PC-9 (cell line): ENCODE measurements at regions not wholly inside any gene's neighbourhood (a gene's known extent, or its start where the extent isn't known, plus 50 kb on each side); places are given as distances from the start of the nearest gene placed in this dataset.

ENCODE experiments used
- BruUV-seq: library from RNA; stranded (reverse); fragments of 400-500 nt; replicated peaks from 2 replicates; lab custom pipeline; 2021; lab: Mats Ljungman, UMichigan
- CTCF ChIA-PET: fragments of 300-600 bp; sonication (Branson Sonifier 250); formaldehyde crosslinking; loops from one replicate; lab custom pipeline; 2022; ENCODE audit warnings: antibody characterized with exemption; lab: Charles Lee
- POLR2A ChIA-PET: fragments of 300-600 bp; sonication (Branson Sonifier 250); formaldehyde crosslinking; loops from one replicate; lab custom pipeline; 2022; ENCODE audit warnings: antibody characterized with exemption; ENCODE audit not compliant: unreplicated experiment; lab: Charles Lee
- DNase-seq, 2 experiments: peaks; one replicate each; pipeline versions ENCODE4 v3.0.0 to v3.0.0-alpha.2; 2015 to 2022; ENCODE audit warnings: mixed read lengths in 1 of 2
- H2AFZ ChIP-seq: fragments of 200-600 bp; sonication (generic); 2 replicates; pipeline ENCODE4 v1.8.1; 2017; ENCODE audit warnings: antibody characterized with exemption
- H3F3A ChIP-seq: fragments of 200-600 bp; sonication (generic); 2 replicates; pipeline ENCODE4 v1.8.1; 2017; ENCODE audit warnings: antibody characterized with exemption, mild to moderate bottlenecking, low read depth; ENCODE audit not compliant: insufficient read depth
- H3K27ac ChIP-seq: fragments of 200-600 bp; sonication (generic); 2 replicates; pipeline ENCODE4 v1.6.1; 2016; ENCODE audit warnings: mixed run types
- H3K27me3 ChIP-seq: fragments of 200-600 bp; sonication (generic); 2 replicates; pipeline ENCODE4 v1.6.1; 2016; ENCODE audit warnings: low read depth, mixed run types; ENCODE audit not compliant: insufficient read depth
- H3K36me3 ChIP-seq: fragments of 200-600 bp; sonication (generic); 2 replicates; pipeline ENCODE4 v1.6.1; 2016; ENCODE audit warnings: low read depth, mixed run types
- H3K4me1 ChIP-seq: fragments of 200-600 bp; sonication (generic); replicated peaks from 2 replicates; pipeline ENCODE4 v1.6.1; 2016; ENCODE audit warnings: mixed run types; ENCODE audit not compliant: insufficient read depth
- H3K4me2 ChIP-seq: fragments of 200-600 bp; sonication (generic); 2 replicates; pipeline ENCODE4 v1.6.1; 2017; ENCODE audit warnings: mixed run types
- H3K4me3 ChIP-seq: fragments of 200-600 bp; sonication (generic); 2 replicates; pipeline ENCODE4 v1.6.1; 2016; ENCODE audit warnings: mixed run types
- H3K79me2 ChIP-seq: fragments of 200-600 bp; sonication (generic); 2 replicates; pipeline ENCODE4 v1.6.1; 2017; ENCODE audit warnings: low read depth, mixed run types
- H3K9me2 ChIP-seq: fragments of 200-600 bp; sonication (generic); 2 replicates; pipeline ENCODE4 v1.8.1; 2017; ENCODE audit warnings: mild to moderate bottlenecking; ENCODE audit not compliant: insufficient read depth
- H3K9me3 ChIP-seq: fragments of 200-600 bp; sonication (generic); 2 replicates; pipeline ENCODE4 v1.8.1; 2016; ENCODE audit warnings: low read depth; ENCODE audit not compliant: insufficient read depth
- H4K20me1 ChIP-seq: fragments of 200-600 bp; sonication (generic); 2 replicates; pipeline ENCODE4 v1.8.1; 2017; ENCODE audit not compliant: insufficient read depth
- EZH2 ChIP-seq: fragments of 200-600 bp; sonication (generic); IDR thresholded peaks from 2 replicates; pipeline ENCODE4 v1.8.0; 2017; ENCODE audit warnings: antibody characterized with exemption, low read depth
- intact Hi-C: fragments of 100-400 bp; cut with micrococcal nuclease; formaldehyde crosslinking; loops from one replicate; pipeline ENCODE4 v1.10.0; 2022; ENCODE audit not compliant: unreplicated experiment
- TF ChIP-seq, protein P1 (sequence below): fragments of 200-600 bp; sonication (generic); conservative IDR thresholded peaks from 2 replicates; pipeline ENCODE4 v1.6.1; 2017; ENCODE audit warnings: mixed run types, antibody characterized with exemption, mild to moderate bottlenecking, moderate library complexity

- POLR2A ChIA-PET = no interaction called here
- Histone ChIP-seq H3F3A (no peaks in the 10 kb centered on the region), H3K27me3 (no peaks in the 10 kb centered on the region), H3K4me3 (no peak overlapping the region), H4K20me1 (no peaks in the 10 kb centered on the region), H3K27ac (no peak overlapping the region), H3K4me1 (no peaks in the 10 kb centered on the region), H3K4me2 (no peak overlapping the region), H3K9me2 (no peaks in the 10 kb centered on the region), H3K36me3 (no peaks in the 10 kb centered on the region), H2AFZ (no peak overlapping the region), H3K79me2 (no peaks in the 10 kb centered on the region), H3K9me3 (no peaks in the 10 kb centered on the region)
- intact Hi-C loops = no loop called here
- BruUV-seq = no TSS peak
- no peak for DNase-seq
- CTCF ChIA-PET = no interaction called here
- TF ChIP-seq, protein P1, sequence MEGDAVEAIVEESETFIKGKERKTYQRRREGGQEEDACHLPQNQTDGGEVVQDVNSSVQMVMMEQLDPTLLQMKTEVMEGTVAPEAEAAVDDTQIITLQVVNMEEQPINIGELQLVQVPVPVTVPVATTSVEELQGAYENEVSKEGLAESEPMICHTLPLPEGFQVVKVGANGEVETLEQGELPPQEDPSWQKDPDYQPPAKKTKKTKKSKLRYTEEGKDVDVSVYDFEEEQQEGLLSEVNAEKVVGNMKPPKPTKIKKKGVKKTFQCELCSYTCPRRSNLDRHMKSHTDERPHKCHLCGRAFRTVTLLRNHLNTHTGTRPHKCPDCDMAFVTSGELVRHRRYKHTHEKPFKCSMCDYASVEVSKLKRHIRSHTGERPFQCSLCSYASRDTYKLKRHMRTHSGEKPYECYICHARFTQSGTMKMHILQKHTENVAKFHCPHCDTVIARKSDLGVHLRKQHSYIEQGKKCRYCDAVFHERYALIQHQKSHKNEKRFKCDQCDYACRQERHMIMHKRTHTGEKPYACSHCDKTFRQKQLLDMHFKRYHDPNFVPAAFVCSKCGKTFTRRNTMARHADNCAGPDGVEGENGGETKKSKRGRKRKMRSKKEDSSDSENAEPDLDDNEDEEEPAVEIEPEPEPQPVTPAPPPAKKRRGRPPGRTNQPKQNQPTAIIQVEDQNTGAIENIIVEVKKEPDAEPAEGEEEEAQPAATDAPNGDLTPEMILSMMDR = no peak
- no peak for TF ChIP-seq EZH2
These were observed 78.9 kb upstream of the STAM2 start for GRCh38 chr2:152254486-152254885.

DNA sequence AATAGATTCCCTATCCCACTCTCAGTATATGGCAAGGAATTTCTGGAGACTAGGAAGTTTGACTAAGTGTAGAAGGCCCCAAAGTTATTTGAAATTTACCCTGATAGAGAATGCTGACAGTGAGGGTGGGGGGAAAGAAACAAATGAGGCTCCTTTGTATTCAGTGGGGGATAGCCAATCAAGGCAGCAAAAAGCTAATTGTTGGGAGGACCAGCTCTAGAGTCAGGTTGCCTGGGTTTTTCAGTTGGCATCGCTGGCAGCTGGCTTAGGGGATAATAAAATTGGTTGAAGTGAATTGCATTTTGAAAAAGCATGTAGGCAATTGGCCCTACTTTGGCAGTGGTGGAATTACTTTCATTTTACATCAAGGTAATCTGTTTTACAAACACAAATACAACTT, 79.4 kb upstream of the STAM2 start:
- H4K20me1 ChIP-seq = no peaks in the 10 kb centered on the region
- H3K36me3 ChIP-seq = no peaks in the 10 kb centered on the region
- no peaks in the 10 kb centered on the region for H3K9me3 ChIP-seq
- H3K4me2 ChIP-seq = no peak overlapping the region
- no peaks in the 10 kb centered on the region for H3K79me2 ChIP-seq
- intact Hi-C loops = no loop called here
- H3K27me3 ChIP-seq = no peaks in the 10 kb centered on the region
- H3F3A ChIP-seq = no peaks in the 10 kb centered on the region
- H3K4me1 ChIP-seq = no peaks in the 10 kb centered on the region
- POLR2A ChIA-PET = no interaction called here
- no peaks in the 10 kb centered on the region for H3K9me2 ChIP-seq
- DNase-seq = no peak
- no peak overlapping the region for H2AFZ ChIP-seq
- no peak for TF ChIP-seq EZH2
- TF ChIP-seq, protein P1 = no peak
- BruUV-seq = no TSS peak
- no peak overlapping the region for H3K27ac ChIP-seq
- no peak overlapping the region for H3K4me3 ChIP-seq
- CTCF ChIA-PET = no interaction called here

DNA sequence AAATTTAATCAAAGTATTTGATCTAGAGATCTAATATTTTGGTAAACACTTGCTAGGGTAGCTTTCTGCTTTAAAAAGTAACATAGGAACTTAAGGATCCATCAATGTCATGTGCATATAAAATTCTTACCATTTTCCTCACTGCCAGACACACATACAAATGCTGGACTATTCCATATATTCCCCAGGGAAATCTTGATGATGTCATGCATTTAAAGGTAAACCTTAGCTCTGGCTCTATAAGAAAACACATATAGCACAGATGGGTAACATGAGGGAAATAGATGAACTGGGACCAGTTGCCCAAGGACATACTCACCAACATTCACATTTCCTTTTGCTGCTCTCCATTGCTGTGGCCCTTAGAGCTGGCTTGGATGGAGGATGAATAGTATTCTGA, 79.1 kb upstream of the FMNL2 start:
- H3K4me1 ChIP-seq = no peaks in the 10 kb centered on the region
- ChIA-PET CTCF (no interaction called here), POLR2A (interaction anchor here (0.6 kb wide), 1 partner anchor 23 kb away, joined by 6 read pairs; no protein-coding TSS in a partner anchor)
- H3K27me3 ChIP-seq = no peaks in the 10 kb centered on the region
- H3F3A ChIP-seq = no peaks in the 10 kb centered on the region
- H3K27ac ChIP-seq = no peak overlapping the region
- no peak overlapping the region for H3K4me3 ChIP-seq
- no peaks in the 10 kb centered on the region for H4K20me1 ChIP-seq
- no peak overlapping the region for H3K4me2 ChIP-seq
- BruUV-seq = no TSS peak
- intact Hi-C loops = no loop called here
- H2AFZ ChIP-seq = no peak overlapping the region
- H3K79me2 ChIP-seq = no peaks in the 10 kb centered on the region
- no peaks in the 10 kb centered on the region for H3K9me3 ChIP-seq
- H3K9me2 ChIP-seq = no peaks in the 10 kb centered on the region
- TF ChIP-seq, protein P1 = no peak
- TF ChIP-seq EZH2 = no peak
- DNase-seq = no peak
- no peaks in the 10 kb centered on the region for H3K36me3 ChIP-seq
